GM13977 (cell line): ENCODE measurements at regions not wholly inside any gene's neighbourhood (a gene's known extent, or its start where the extent isn't known, plus 50 kb on each side); places are given as distances from the start of the nearest gene placed in this dataset.

Experiments used
- DNase-seq: peaks from one replicate; pipeline ENCODE4 v3.0.0; 2012; ENCODE audit warnings: low spot score
- CTCF ChIP-seq: IDR thresholded peaks from 2 replicates; pipeline ENCODE4 v1.5.1; 2012; ENCODE audit warnings: mild to moderate bottlenecking, control low read depth; ENCODE audit not compliant: insufficient read depth; ENCODE audit errors: extremely low read depth, missing control alignments
- in situ Hi-C: fragments of 300-500 bp; cut with MboI; formaldehyde crosslinking; loops from one replicate; pipeline ENCODE4 v1.12.0; 2022; ENCODE audit warnings: low sequenced_read_pairs, low pct_unique_long_range_greater_than_20kb, mixed read lengths, inconsistent platforms; ENCODE audit not compliant: unreplicated experiment

GRCh38 chr12:75599061-75599460, 87.7 kb upstream of the KRR1 start:
- no peak for DNase-seq
- no peak for TF ChIP-seq CTCF
- in situ Hi-C loops, result no loop called here

- in situ Hi-C loops, result no loop called here
- DNase-seq, result no peak
- TF ChIP-seq CTCF, result no peak
Observed at GRCh38 chr12:75596406-75596805, 85.0 kb upstream of the KRR1 start.

- in situ Hi-C loops, result no loop called here
- DNase-seq, result no peak
Observed at GRCh38 chr12:75592638-75593335, 81.4 kb upstream of the KRR1 start.

GRCh38 chr12:75592086-75592485, 80.7 kb upstream of the KRR1 start:
- in situ Hi-C loops, result no loop called here
- TF ChIP-seq CTCF, result no peak
- no peak for DNase-seq

More at GRCh38 chr12:75592638-75593335, 81.4 kb upstream of the KRR1 start:
- TF ChIP-seq CTCF, result no peak

- TF ChIP-seq CTCF, result no peak
- in situ Hi-C loops, result no loop called here
- no peak for DNase-seq
Observed at GRCh38 chr12:75591628-75592027, 80.2 kb upstream of the KRR1 start.

GRCh38 chr12:75589801-75590200, 78.4 kb upstream of the KRR1 start:
- TF ChIP-seq CTCF, result no peak
- in situ Hi-C loops, result no loop called here
- DNase-seq, result no peak
